ENCODE measurements at regions not wholly inside any gene's neighbourhood (a gene's known extent, or its start where the extent isn't known, plus 50 kb on each side); places are given as distances from the start of the nearest gene placed in this dataset.

GRCh38 chr5:81914696-81915095, 57.1 kb upstream of the ATG10 start:
- DNase-seq, result no peak

GRCh38 chr5:81912933-81913332, 58.9 kb upstream of the ATG10 start:
- DNase-seq, result no peak

- no peak for DNase-seq
Observed at GRCh38 chr5:81909677-81910076, 62.1 kb upstream of the ATG10 start.

GRCh38 chr5:81908771-81909170, 63.1 kb upstream of the ATG10 start:
- DNase-seq, result no peak

GRCh38 chr5:81908044-81908443, 63.8 kb upstream of the ATG10 start:
- DNase-seq, result no peak

- no peak for DNase-seq
Observed at GRCh38 chr5:81907012-81907635, 64.7 kb upstream of the ATG10 start.

GRCh38 chr5:81906086-81906485, 65.7 kb upstream of the ATG10 start:
- no peak for DNase-seq

- DNase-seq, result no peak
Observed at GRCh38 chr5:81904861-81905260, 67.0 kb upstream of the ATG10 start.

- DNase-seq, result no peak
Observed at GRCh38 chr5:81904166-81904565, 67.7 kb upstream of the ATG10 start.

GRCh38 chr5:81901586-81901985, 70.2 kb upstream of the ATG10 start:
- no peak for DNase-seq

- no peak for DNase-seq
Observed at GRCh38 chr5:81899123-81899522, 72.7 kb upstream of the ATG10 start.

GRCh38 chr5:81898403-81898802, 73.4 kb upstream of the ATG10 start:
- DNase-seq, result no peak

GRCh38 chr5:81896764-81897163, 75.1 kb upstream of the ATG10 start:
- DNase-seq, result no peak

- no peak for DNase-seq
Observed at GRCh38 chr5:81895307-81895706, 76.5 kb upstream of the ATG10 start.

GRCh38 chr5:81893961-81894360, 77.9 kb upstream of the ATG10 start:
- no peak for DNase-seq

GRCh38 chr5:81884871-81885270, 87.0 kb upstream of the ATG10 start:
- DNase-seq, result no peak

- DNase-seq, result no peak
Observed at GRCh38 chr5:81883371-81883770, 88.5 kb upstream of the ATG10 start.

- no peak for DNase-seq
Observed at GRCh38 chr5:81881595-81881994, 90.2 kb upstream of the ATG10 start.

- DNase-seq, result no peak
Observed at GRCh38 chr5:81879936-81880335, 91.9 kb upstream of the ATG10 start.

GRCh38 chr5:81878333-81878732, 93.5 kb upstream of the ATG10 start:
- no peak for DNase-seq

GRCh38 chr5:81866994-81867393, 104.8 kb upstream of the ATG10 start:
- DNase-seq, result no peak

GRCh38 chr5:81860778-81861177, 109.9 kb upstream of the SSBP2 start:
- no peak for DNase-seq

- no peak for DNase-seq
Observed at GRCh38 chr5:81859624-81860023, 108.7 kb upstream of the SSBP2 start.

- DNase-seq, result no peak
Observed at GRCh38 chr5:81856948-81857928, 106.3 kb upstream of the SSBP2 start.

All from NCI-H526 treated with DMSO at 0.1 percent for 48 hours (cell line).